Dermis blood vessel endothelial cell (primary cell): ENCODE measurements at regions not wholly inside any gene's neighbourhood (a gene's known extent, or its start where the extent isn't known, plus 50 kb on each side); places are given as distances from the start of the nearest gene placed in this dataset.
"Not testable (repeated sequence)": the region's sequence is repeated elsewhere in the genome, so short reads cannot be mapped to it uniquely, and the experiment has no call there.

Experiments
- DNase-seq: peaks from one replicate; pipeline ENCODE4 v3.0.0; 2010

DNA sequence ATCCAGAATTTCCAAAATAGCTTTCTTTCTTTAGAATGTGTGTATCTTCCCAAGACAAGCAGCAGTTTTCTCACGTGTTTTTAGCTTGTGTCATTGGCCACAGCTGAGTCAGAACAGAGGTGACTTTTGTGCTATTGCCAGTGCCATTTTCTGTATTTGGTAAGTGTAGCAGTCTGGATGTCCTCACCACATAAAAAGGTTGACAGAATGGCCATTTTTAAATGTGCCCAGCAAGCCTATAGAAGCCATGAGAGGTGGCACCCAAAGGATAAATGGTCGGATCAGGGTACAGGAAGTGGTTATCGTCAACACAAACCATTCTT lies 269.5 kb upstream of the HSF2 start:
- DNase-seq: no peak

- DNase-seq: no peak
These were observed 268.9 kb upstream of the HSF2 start for GRCh38 chr6:122130518-122130917.

DNA sequence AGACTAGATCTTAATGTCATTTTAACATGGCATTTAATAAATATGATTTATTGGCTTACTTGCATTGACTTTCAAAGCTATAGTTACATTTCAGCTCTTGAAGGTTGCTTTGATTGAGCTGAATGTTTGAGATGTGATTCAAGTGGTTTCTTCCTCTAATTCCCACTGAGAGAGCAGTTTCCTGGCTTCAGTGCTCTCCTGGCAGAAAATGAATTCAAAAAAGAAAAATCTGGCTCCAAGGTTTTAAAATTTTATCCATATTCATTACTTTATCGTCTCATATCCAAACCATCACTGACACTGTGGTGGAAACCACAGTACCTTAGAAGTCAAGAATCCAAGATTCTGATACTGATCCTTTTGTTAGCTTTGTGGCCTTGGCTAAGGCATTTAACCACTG lies 263.1 kb upstream of the HSF2 start:
- no peak for DNase-seq

DNA sequence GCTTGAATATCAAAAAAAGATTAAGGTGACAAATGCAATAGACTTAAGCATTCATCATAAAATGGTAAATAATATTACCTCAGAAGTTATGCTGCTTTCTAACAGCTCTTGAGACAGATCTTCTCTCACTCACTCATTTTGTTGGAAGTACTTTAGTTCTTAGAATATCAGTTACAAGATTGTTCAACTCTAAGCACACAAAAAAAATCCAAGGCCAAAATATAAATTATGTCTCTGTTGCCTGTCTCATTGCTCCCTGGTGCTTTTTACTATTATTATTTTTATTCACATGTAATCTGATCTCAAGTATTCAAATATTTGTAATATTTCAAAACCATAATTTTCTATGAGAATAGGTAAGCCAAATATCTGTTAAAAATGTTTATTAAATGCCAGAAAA lies 259.4 kb upstream of the HSF2 start:
- DNase-seq: no peak

GRCh38 chr6:122141246-122141645 lies 258.2 kb upstream of the HSF2 start:
- DNase-seq: no peak

- no peak for DNase-seq
These were observed 255.4 kb upstream of the HSF2 start for GRCh38 chr6:122143813-122144601.

DNA sequence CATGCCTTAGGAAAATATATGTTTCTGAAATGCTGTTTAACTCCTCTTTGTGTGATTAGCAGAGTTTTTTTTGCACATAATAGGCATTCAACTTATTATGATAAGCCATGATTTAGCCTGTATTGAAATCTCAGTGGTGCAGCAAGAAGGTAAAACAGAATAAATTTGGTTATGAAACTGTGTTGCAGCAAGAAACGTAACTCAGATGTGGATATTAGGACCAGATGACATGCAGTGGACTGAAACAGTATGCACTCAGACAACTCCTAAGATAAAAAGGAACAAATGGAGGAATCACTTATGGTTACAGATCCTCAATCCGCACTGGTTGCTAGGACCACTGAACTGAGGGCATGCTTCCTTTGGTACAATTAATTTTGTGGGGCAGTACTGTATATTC lies 254.2 kb upstream of the HSF2 start:
- DNase-seq: no peak

DNA sequence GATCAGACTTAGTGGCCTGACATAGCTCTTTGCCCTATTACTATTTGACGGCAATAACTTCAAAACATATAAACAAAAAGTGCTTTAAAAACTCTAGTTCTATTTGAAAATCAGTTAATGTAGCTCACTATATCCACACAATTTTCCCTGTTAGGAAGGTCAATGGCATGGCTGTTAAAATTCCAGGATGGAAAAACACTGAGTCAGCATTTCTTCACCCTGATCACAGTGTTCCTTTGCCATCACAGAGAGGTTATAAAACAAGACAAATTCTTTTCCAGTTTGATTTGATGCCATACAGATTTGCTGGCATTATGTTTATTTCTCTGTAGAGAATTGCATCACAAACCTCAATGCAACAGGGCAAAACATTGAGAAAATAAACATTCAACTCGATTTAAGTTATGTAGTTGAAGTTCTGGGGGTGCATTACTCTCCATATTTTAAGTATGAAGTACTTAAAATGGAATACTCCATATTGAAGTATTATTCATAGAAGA lies 253.7 kb upstream of the HSF2 start:
- no peak for DNase-seq

DNA sequence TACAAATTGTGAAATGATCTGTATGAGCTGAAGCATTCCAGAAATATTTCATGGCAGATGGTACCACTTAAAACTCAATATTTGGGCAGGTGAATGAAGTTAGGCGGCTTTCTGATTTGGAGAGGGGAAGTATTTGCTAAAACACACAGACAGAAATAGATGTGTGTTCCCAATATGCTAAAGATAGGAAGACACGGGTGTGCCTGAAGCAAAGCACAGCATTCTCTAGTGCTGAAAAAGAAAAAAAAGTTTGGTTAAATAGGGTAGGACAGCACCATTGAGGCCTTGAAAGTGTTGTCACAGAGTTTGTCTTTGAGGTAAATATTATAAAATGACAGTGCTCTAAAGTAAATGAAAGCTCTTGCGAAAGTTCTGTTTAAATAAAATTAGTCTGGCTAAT lies 252.2 kb upstream of the HSF2 start:
- DNase-seq: no peak

DNA sequence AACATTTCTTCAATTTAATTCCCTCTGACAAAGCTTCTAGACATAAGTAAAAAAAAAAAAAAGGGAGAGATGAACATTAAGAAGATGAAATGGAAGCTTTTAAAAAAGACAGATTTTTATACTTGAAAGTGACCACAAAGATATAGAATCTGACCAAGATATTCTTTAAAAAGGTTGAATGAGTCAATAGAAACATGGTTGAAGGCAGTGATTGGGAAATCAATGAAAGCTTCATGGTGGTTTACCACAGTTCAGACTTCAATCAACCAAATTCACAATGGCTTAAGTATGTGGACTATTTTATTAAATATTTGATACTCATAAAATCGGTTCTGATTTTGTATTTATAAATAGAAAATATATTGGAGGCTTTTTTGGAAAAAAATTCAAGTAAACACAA lies 248.4 kb upstream of the HSF2 start:
- no peak for DNase-seq

GRCh38 chr6:122151763-122152162 lies 247.7 kb upstream of the HSF2 start:
- DNase-seq: no peak

GRCh38 chr6:122153557-122153956 lies 245.9 kb upstream of the HSF2 start:
- no peak for DNase-seq

GRCh38 chr6:122154155-122154554 lies 245.3 kb upstream of the HSF2 start:
- DNase-seq: no peak

DNA sequence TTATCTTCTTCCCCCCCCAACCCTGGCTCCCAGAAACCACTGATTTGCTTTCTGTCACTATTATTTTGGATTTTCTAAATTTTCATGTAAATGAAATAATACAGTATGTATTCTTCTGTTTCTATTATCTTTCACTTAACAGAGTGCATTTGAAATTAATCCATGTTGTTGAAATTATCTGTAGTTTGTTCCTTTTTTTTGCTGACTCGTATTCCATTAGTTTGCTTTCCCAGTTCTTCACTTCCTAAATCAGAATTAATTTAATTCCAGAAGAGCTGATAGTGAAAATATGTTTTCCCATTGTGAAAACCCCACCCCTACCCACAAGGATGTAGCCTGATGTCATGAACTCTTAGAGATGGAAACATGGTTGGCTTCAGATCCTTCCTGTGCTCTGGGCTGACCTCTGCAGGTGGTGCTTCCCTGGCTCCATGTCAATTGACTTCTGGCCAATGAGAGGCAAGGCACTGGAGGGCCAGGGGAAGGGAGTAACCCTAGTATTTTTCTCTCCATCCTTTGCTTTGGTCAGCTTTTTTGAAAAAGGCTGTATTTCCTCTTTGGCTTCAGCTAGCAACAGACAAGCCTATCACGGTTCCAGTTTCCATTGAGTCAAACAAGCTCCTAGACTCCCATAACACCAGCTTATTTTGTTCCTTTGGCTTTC lies 244.4 kb upstream of the HSF2 start:
- no peak for DNase-seq

DNA sequence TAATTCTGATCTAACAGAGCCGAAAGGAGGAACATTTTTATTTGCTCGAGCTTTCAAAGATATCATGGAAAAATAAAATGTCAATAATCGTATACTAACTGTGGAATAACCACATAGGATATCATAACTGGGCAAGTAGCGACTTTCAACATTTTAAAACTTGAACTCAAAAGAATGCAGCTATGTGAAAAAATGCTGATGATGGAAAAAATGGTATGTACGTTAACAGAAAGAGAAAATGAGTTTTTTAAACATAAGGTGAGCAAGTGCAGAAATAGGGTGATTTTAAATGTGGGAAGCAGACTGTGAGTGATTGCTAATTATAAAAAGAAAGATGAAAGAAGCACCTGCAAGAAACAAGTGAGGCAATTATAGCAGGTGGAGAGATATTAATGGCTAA lies 238.3 kb upstream of the HSF2 start:
- no peak for DNase-seq

- no peak for DNase-seq
These were observed 234.4 kb upstream of the HSF2 start for GRCh38 chr6:122165014-122165413.

DNA sequence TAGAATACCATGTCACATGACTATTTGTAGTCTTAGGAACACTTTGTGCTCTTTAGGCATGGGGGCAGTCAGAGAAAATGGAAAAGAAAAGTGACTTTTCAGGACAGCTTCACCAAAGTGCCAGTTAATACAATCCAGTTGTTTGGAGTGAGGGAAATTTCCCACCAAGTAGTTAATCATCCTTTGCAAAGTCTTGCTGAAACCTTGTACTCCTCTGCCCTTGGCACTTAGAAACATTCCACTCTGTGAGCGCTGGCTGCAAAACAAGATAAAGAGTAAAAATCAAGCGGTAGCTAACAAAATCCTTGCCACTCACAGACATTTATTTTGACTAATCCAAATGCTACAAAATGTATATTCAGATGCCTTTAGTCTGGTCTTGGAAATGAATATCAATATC lies 229.2 kb upstream of the HSF2 start:
- DNase-seq: no peak

- no peak for DNase-seq
These were observed 220.5 kb upstream of the HSF2 start for GRCh38 chr6:122178988-122179387.

- DNase-seq: no peak
These were observed 219.3 kb upstream of the HSF2 start for GRCh38 chr6:122180132-122180531.

DNA sequence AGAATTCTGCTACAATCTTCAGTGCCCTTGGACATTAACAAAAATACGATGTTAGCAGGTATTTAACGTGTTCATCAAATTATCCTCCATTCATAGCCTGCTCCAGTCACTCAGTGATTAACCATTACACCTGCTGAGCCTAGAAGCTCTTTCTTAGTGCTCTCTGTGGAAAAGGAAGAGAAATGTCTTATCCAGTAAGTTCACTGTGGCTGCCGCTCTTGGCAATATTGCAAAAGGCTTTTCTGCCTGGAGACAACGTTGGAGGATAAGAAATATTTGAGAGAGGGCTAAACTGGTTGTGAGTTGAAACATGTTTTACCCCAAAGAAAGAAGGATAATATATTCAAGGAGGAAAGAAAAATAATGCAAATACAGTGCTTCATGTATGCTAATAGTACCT lies 217.4 kb upstream of the HSF2 start:
- no peak for DNase-seq

DNA sequence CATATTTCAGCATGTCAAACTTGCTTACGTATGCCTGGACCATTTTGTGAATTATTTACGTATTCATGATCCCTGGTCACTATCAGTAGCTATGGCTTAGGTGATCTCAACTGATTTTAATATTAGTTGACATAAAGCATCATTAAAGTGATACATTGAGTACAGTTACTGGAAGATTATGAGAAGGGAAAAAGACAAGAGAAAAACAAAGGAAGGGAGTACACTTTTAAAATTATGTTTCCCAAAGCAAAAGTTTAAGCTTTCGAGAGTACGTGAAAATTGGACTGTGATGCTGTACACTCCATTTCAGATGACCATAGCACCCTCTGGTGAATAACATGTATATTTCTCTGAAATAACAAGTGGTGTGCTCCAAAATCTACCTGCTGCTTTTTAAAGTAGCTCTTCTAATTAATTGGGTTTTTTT lies 215.0 kb upstream of the HSF2 start:
- peak; percentile 32 for DNase-seq

DNA sequence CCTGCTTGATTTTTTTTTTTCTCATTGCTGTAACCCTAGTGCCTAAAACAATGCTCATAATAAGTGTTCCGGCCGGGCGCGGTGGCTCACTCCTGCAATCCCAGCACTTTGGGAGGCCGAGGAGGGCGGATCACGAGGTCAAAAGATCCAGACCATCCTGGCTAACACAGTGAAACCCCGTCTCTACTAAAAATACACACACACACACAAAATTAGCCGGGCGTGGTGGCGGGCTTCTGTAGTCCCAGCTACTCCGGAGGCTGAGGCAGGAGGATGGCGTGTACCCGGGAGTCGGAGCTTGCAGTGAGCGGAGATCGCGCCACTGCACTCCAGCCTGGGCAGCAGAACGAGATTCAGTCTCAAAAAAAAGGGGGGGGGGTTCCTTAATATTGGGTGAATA lies 214.0 kb upstream of the HSF2 start:
- not testable (repeated sequence) for DNase-seq

GRCh38 chr6:122187186-122187585 lies 212.3 kb upstream of the HSF2 start:
- DNase-seq: no peak

DNA sequence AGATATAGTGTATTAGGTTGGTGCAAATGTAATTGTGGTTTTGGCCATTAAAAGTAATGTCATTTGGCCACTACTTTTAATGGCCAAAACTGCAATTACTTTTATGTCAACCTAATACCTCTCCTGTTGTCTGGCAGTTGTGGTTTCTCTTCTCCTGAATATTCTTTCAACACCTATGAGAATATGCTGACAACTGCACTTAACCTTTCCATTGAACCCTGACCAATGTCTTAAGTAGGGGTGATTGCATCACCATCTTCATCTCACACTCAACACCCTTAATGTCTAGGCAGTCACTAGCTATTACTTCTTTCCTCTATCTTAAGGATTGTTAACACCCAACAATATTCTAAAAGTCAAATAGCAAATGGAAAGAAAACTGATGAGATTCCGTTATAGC lies 200.5 kb upstream of the HSF2 start:
- no peak for DNase-seq

DNA sequence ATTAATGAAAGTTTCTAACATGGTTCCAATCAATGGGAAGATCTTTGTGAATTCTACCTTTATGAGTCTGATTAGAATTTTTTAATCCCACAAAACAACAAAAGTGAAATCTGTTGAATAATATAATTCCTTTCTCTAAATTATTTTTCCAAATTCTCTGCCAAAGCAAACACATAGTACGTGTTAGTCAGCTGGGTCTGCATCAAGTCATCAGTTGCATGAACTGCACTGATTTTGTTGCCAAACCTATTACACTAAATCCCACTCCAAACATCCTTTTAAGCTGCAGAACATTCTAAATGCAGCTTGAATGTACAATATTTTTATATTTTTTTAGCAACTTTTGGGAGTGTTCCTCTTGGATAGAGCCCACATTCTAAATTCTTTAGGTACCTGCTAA lies 199.0 kb upstream of the HSF2 start:
- no peak for DNase-seq
